Activated B cell treated with CpG ODN at 0.5 μM for 24 hours (primary cell): ENCODE measurements at regions not wholly inside any gene's neighbourhood (a gene's known extent, or its start where the extent isn't known, plus 50 kb on each side); places are given as distances from the start of the nearest gene placed in this dataset.
"Not testable (repeated sequence)": the region's sequence is repeated elsewhere in the genome, so short reads cannot be mapped to it uniquely, and the experiment has no call there.

Experiments
- ATAC-seq: fragments of 200-7000 bp; cut with Tn5 transposase; one replicate; pipeline ENCODE4 v1.10.0; 2021; ENCODE audit warnings: low read depth, mild to moderate bottlenecking, moderate library complexity
- CTCF ChIA-PET: fragments of 350-600 bp; sonication (Branson Sonifier 250); formaldehyde crosslinking; loops from one replicate; lab custom pipeline; 2021; ENCODE audit warnings: antibody characterized with exemption; lab: Charles Lee
- POLR2A ChIA-PET: fragments of 350-600 bp; sonication (Branson Sonifier 250); formaldehyde crosslinking; loops from one replicate; lab custom pipeline; 2021; ENCODE audit warnings: antibody characterized with exemption; lab: Charles Lee
- DNase-seq: peaks from one replicate; pipeline ENCODE4 v3.0.0; 2022
- H3K27ac Mint-ChIP-seq: one replicate; pipeline ENCODE4 v1.8.0; 2020; ENCODE audit warnings: mixed read lengths
- H3K27me3 Mint-ChIP-seq: one replicate; pipeline ENCODE4 v1.8.0; 2021; ENCODE audit warnings: mixed read lengths
- H3K36me3 Mint-ChIP-seq: one replicate; pipeline ENCODE4 v1.8.0; 2021; ENCODE audit warnings: low read depth, mixed read lengths
- H3K4me1 Mint-ChIP-seq: one replicate; pipeline ENCODE4 v1.8.0; 2021; ENCODE audit warnings: mixed read lengths
- H3K4me3 Mint-ChIP-seq: one replicate; pipeline ENCODE4 v1.8.0; 2020; ENCODE audit warnings: mild to moderate bottlenecking, mixed read lengths
- H3K9me3 Mint-ChIP-seq: one replicate; pipeline ENCODE4 v1.8.0; 2020; ENCODE audit warnings: mixed read lengths
- CTCF ChIP-seq: fragments of 200-600 bp; IDR thresholded peaks from one replicate; pipeline ENCODE4 v1.8.0; 2022; ENCODE audit warnings: antibody characterized with exemption, mild to moderate bottlenecking
- intact Hi-C: fragments of 100-400 bp; cut with micrococcal nuclease; formaldehyde crosslinking; loops from one replicate; pipeline ENCODE4 v1.15.1; 2024

GRCh38 chr16:22653876-22654275, 143.2 kb downstream of the NPIPB5 start:
- CTCF ChIA-PET = no interaction called here
- intact Hi-C loops = no loop called here
- no peak overlapping the region for H3K4me3 Mint-ChIP-seq
- H3K4me1 Mint-ChIP-seq = no peaks in the 10 kb centered on the region
- H3K27me3 Mint-ChIP-seq = peaks cover 15% of the 10 kb centered on the region
- H3K9me3 Mint-ChIP-seq = no peaks in the 10 kb centered on the region
- POLR2A ChIA-PET = no interaction called here
- no peak for TF ChIP-seq CTCF
- DNase-seq (no peak), ATAC-seq (no peak)
- no peaks in the 10 kb centered on the region for H3K36me3 Mint-ChIP-seq
- H3K27ac Mint-ChIP-seq = no peak overlapping the region

- intact Hi-C loops, H3K27ac Mint-ChIP-seq, H3K36me3 Mint-ChIP-seq, H3K4me1 Mint-ChIP-seq, POLR2A ChIA-PET, H3K9me3 Mint-ChIP-seq, H3K4me3 Mint-ChIP-seq, ATAC-seq, DNase-seq, CTCF ChIA-PET: not testable (repeated sequence)
- H3K27me3 Mint-ChIP-seq = peaks cover 14% of the 10 kb centered on the region
These were observed 145.9 kb downstream of the NPIPB5 start for GRCh38 chr16:22656573-22656972.

GRCh38 chr16:22659933-22660332, 149.2 kb downstream of the NPIPB5 start:
- Mint-ChIP-seq H3K9me3 (no peaks in the 10 kb centered on the region), H3K27ac (no peak overlapping the region), H3K4me1 (no peaks in the 10 kb centered on the region), H3K4me3 (no peak overlapping the region), H3K36me3 (no peaks in the 10 kb centered on the region), H3K27me3 (peaks cover 4% of the 10 kb centered on the region)
- ChIA-PET POLR2A (no interaction called here), CTCF (no interaction called here)
- TF ChIP-seq CTCF = no peak
- DNase-seq (no peak), ATAC-seq (no peak)
- intact Hi-C loops = no loop called here

- Mint-ChIP-seq H3K27me3 (peaks cover 2% of the 10 kb centered on the region), H3K9me3 (no peaks in the 10 kb centered on the region), H3K4me3 (no peak overlapping the region), H3K27ac (no peak overlapping the region), H3K36me3 (no peaks in the 10 kb centered on the region), H3K4me1 (no peaks in the 10 kb centered on the region)
- ATAC-seq (no peak), DNase-seq (no peak)
- TF ChIP-seq CTCF = no peak
- ChIA-PET CTCF (no interaction called here), POLR2A (no interaction called here)
- intact Hi-C loops = no loop called here
These were observed 149.9 kb downstream of the NPIPB5 start for GRCh38 chr16:22660441-22661160.

GRCh38 chr16:22661161-22661647, 150.5 kb downstream of the NPIPB5 start:
- intact Hi-C loops = no loop called here

GRCh38 chr16:22662958-22663357, 151.0 kb upstream of the HS3ST2 start:
- H3K9me3 Mint-ChIP-seq, DNase-seq, H3K4me1 Mint-ChIP-seq, ATAC-seq, H3K4me3 Mint-ChIP-seq, intact Hi-C loops, H3K27me3 Mint-ChIP-seq, H3K36me3 Mint-ChIP-seq, POLR2A ChIA-PET, H3K27ac Mint-ChIP-seq: not testable (repeated sequence)
- CTCF ChIA-PET = interaction anchor here (0.6 kb wide), 1 partner anchor 1477 kb away, joined by 3 read pairs; no protein-coding TSS in a partner anchor

More at GRCh38 chr16:22661161-22661647, 150.5 kb downstream of the NPIPB5 start:
- Mint-ChIP-seq H3K27ac (no peak overlapping the region), H3K36me3 (no peaks in the 10 kb centered on the region), H3K4me3 (no peak overlapping the region), H3K4me1 (no peaks in the 10 kb centered on the region), H3K9me3 (no peaks in the 10 kb centered on the region), H3K27me3 (peaks cover 2% of the 10 kb centered on the region)
- no peak for DNase-seq
- CTCF ChIA-PET = no interaction called here
- POLR2A ChIA-PET = no interaction called here
- TF ChIP-seq CTCF = no peak
- ATAC-seq = no peak
